C4-2B (cell line): ENCODE measurements at regions not wholly inside any gene's neighbourhood (a gene's known extent, or its start where the extent isn't known, plus 50 kb on each side); places are given as distances from the start of the nearest gene placed in this dataset.

Experiments
- ZFX ChIP-seq: fragments of 450-650 bp; IDR thresholded peaks from 2 replicates; pipeline ENCODE4 v1.6.1; 2017
- TF ChIP-seq, protein P1 (sequence below): fragments of 450-650 bp; conservative IDR thresholded peaks from 2 replicates; pipeline ENCODE4 v1.5.1; 2017; ENCODE audit warnings: mild to moderate bottlenecking

DNA sequence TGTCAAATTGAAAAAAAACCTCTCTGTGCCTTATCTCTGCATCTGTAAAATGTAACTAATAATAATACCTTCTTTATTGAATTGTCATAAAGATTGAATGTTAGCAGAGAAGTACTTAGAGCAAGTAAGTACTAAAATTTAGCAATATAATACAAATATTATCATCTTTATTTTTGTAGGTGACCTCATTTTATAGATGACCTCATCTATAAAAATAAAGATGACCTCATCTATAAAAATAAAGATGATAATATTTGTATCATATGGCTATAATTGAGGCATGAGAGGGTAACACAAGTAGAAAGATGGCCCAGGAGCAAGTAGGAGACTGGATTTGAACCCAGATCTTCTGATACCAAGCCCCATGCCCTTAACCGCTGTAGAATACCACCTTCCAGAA lies 193.2 kb upstream of the FOXD3 start:
- TF ChIP-seq, protein P1, sequence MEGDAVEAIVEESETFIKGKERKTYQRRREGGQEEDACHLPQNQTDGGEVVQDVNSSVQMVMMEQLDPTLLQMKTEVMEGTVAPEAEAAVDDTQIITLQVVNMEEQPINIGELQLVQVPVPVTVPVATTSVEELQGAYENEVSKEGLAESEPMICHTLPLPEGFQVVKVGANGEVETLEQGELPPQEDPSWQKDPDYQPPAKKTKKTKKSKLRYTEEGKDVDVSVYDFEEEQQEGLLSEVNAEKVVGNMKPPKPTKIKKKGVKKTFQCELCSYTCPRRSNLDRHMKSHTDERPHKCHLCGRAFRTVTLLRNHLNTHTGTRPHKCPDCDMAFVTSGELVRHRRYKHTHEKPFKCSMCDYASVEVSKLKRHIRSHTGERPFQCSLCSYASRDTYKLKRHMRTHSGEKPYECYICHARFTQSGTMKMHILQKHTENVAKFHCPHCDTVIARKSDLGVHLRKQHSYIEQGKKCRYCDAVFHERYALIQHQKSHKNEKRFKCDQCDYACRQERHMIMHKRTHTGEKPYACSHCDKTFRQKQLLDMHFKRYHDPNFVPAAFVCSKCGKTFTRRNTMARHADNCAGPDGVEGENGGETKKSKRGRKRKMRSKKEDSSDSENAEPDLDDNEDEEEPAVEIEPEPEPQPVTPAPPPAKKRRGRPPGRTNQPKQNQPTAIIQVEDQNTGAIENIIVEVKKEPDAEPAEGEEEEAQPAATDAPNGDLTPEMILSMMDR = no peak
- no peak for TF ChIP-seq ZFX
